IPS-18c (cell line): ENCODE measurements at regions not wholly inside any gene's neighbourhood (a gene's known extent, or its start where the extent isn't known, plus 50 kb on each side); places are given as distances from the start of the nearest gene placed in this dataset.
"Not testable (repeated sequence)": the region's sequence is repeated elsewhere in the genome, so short reads cannot be mapped to it uniquely, and the experiment has no call there.

Experiments
- H3K4me3 ChIP-seq: 2 replicates; pipeline ENCODE4 v1.7.0; 2013; ENCODE audit warnings: low read depth, mild to moderate bottlenecking, low read length, moderate library complexity; ENCODE audit not compliant: insufficient read depth
- H3K9me3 ChIP-seq: one replicate; pipeline ENCODE4 v1.6.1; 2013; ENCODE audit warnings: mild to moderate bottlenecking, low read length, moderate library complexity; ENCODE audit not compliant: control insufficient read depth, insufficient read depth

DNA sequence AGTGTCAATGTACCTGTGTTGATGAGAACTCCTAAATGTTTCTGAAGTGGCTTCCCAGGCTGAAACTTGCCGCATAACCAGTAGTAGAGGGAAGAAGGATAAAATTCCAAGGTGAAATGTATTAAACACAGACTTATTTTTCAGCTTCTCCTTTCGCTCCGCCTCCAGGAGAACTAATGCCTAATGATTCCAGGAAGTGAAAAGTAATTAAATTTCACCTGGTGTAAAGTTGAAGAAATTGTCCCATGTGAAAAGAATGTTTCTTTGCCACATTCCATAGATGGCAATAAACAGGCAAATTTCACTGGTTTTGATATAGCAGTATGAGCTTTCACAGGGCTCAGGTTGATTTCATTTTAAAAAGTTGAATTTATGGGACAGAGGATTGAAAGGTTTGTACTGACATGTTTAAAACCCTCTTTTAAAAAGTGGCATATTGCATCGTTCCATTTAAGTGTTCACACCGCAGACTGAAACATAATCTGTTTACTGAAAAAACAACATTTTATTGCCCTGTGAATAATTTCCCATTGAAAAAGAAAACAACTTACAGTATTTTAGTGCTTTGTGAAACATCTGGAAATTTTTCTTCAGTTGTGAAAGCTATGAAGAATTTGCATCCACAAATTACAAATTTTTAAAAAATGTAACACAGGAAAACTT lies 453.4 kb upstream of the NFE2L3 start:
- Histone ChIP-seq H3K9me3 (no peaks in the 10 kb centered on the region), H3K4me3 (no peak overlapping the region)

DNA sequence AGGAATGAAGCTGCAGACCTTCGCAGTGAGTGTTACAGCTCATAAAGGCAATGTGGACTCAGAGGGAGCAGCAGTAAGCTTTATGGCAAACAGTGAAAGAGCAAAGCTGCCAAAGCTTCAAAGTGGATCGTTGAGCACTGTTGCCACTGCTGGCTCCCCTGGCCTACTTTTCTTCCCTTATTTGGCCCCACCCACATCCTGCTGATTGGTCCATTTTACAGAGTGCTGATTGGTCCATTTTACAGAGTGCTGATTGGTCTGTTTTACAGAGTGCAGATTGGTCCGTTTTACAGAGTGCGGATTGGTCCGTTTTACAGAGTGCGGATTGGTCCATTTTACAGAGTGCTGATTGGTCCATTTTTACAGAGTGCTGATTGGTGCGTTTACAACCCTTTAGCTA lies 451.9 kb upstream of the NFE2L3 start:
- H3K9me3 ChIP-seq, H3K4me3 ChIP-seq: not testable (repeated sequence)

DNA sequence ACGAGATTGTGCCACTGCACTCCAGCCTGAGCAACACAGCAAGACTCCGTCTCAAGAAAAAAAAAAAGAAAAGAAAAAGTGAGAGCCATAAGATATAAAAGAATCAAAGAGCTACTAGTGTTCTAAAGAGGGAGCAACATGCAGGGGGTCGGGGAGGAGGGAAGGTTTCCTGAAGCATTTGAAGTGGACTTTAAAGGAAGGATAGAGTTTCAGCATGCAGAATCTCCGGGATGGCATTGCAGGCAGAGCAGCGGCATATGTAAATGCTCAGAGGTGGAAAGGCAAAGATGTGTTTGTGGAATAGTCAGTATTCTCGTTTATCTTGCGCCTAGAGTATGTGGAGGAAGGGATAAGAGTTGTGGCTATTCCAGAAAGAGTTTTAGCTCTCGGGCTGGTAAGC lies 447.6 kb upstream of the NFE2L3 start:
- Histone ChIP-seq H3K4me3 (no peak overlapping the region), H3K9me3 (no peaks in the 10 kb centered on the region)

DNA sequence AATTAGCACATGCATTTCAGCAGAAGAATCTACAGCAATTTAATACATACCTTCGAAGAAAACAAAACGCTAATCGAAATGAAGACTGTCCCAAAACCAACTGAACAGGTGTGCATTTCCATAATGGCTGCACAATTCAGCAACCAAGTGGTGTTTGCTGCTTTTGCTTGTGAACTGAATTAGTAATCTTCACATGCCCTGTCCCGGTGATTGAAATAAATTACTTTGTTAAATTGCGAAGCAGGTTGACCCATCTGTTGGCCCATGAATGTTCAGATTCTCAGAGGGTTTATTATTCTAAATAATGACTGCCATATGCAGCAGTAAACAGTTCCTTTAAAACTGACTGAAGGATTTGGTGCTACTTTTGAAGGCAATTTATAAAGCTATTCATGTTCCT lies 445.2 kb upstream of the NFE2L3 start:
- no peak overlapping the region for H3K4me3 ChIP-seq

DNA sequence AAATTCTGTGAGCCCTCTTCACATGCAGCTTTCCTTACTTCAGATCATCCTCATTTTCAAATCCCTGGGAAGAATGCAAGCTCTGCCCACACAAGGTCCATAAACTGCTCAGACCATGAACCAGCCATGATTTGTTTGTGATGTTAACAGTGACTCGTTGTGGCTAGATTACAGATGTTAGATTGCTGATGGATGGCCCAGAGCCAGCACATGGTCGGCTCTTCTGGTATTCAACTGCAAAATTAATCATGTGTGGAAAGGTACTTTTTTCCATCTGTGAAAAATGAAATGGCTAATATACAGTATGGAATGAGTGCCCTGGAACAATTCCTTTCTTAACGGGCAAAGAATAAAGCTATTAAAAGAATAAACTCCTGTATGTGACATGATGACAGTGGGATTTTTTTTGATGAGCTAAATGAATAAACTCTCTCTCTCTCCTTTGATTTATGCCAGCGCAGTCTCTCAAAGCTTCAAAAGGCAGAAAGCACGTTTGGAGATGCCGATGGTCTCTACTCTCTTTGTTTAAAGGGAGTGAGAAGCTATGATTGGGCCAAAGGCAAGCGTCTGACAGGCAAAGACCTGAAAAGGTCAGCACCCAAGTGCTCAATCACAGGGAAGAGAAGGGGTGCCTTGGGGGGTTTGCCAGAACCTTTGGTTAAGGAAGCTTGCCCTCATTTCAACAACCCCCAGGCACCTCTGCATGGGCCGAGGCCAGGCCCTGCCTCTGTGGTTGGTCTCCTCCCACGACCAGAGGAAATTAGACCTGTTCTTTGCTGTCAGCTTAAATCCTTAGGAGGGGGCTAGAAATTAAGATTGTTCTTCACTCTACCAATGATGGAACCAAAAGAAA lies 444.0 kb upstream of the NFE2L3 start:
- no peaks in the 10 kb centered on the region for H3K9me3 ChIP-seq
- H3K4me3 ChIP-seq: no peak overlapping the region

More for the DNA sequence above, 445.2 kb upstream of the NFE2L3 start:
- H3K9me3 ChIP-seq: no peaks in the 10 kb centered on the region

DNA sequence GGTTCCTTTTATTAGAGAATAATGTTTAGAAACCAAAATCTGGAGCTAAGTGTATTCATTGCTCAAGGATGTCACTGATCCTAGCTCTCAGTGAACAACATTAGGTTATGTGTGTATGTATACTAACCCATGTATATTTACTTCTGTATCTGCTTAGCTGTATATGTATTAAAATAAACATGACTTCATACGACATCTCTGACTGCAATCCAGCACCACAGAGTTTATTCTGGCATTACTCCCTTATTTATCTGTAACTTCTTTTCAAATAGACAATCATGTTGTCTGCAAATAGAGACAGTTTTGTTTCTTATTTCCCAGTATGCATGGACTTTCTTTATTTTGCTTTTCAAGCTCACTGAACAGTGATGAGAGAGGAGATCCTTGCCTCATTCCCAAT lies 441.0 kb upstream of the NFE2L3 start:
- Histone ChIP-seq H3K9me3 (no peaks in the 10 kb centered on the region), H3K4me3 (no peak overlapping the region)

DNA sequence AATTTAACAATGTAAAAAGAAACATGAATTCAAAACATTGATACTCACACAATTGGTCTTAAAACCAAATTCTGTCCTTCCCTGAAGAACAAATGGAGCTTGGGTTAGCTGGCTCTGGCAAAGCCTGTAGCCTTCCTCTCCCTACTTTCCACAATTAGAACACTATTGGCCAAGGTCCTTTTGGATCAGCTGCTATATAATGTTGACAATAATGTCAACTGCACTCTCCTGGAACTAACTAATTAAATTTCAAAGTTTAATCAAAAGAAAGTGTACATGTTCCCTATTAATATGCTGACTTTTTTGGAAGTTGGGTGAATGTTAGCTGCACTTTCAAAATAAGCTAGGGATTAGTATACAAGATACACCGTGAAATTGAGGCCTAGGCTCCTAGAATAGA lies 440.1 kb upstream of the NFE2L3 start:
- no peaks in the 10 kb centered on the region for H3K9me3 ChIP-seq
- H3K4me3 ChIP-seq: no peak overlapping the region

DNA sequence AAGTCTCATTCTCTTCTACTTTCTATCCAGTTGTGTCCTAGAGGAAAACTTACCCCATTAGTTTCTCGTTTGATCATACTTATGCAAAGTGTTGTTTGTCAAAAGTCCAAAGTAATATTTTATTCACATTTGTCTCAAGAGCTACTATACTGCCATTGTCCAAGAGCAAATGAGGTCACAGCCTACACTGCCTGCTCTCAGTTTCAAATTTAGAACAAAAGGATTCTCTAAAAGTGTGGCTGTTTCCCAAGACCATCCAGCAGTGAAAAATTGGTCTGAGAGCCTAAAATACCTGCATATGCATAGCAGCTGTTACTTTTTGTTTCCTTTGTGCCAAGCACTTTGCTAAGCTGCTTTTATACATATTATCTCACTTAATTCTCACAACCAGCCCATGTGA lies 439.5 kb upstream of the NFE2L3 start:
- no peak overlapping the region for H3K4me3 ChIP-seq
- H3K9me3 ChIP-seq: no peaks in the 10 kb centered on the region

DNA sequence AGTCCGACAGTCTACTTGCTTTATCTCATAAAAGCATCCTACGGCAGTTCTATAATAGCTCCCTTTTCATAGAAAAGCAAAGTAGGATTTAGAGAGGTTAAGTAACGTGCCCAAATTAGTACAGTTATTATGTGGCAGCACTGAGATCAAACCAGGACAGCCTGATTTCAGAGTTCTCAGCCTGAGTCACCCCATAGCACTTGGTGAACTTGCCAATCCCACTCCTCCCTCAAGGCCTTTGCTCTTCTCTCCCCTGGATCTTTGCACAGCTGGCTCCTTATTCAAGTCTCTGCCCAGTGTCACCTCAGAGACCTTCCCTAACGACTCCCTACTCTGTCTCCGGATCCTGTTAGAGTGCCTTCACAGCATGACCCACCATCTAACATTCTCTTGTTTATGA lies 438.0 kb upstream of the NFE2L3 start:
- no peaks in the 10 kb centered on the region for H3K9me3 ChIP-seq
- no peak overlapping the region for H3K4me3 ChIP-seq

DNA sequence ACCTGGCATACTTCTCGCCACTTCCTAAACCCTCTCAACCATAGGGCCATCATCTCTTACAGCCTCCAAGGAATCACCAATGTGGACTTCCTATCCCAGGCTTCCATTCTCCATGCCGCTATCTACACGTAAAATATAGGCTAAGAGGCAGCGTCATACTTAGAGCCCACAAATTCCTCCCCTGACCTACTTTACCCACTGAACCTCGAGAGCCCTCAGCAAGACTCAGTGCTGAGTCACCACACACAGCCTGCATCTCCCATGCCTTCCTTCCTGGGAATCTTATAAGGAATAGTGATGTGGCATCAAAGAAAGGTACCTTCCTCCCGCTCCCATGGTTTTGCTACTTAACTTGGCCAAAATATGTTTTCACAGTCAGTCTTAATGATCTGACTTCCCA lies 435.6 kb upstream of the NFE2L3 start:
- Histone ChIP-seq H3K9me3 (no peaks in the 10 kb centered on the region), H3K4me3 (no peak overlapping the region)

DNA sequence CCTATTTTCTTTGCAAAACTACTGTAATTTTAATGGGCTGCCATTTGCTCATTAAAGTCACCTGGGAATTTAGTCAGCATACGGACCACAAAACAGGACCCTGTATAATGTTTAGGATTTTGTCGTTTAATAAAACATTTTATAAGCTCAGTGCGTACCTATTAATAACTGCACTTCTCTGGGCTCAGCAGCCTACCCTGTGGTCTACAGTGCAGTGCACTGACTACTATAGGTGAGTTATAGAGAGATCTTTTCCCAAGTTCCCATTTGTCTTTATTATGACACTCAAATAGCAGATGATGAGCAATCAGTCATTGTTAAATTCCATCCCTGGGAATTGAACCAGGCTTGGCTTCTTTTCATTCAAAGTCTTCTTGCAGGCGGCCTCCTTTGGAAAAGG lies 433.4 kb upstream of the NFE2L3 start:
- H3K9me3 ChIP-seq: no peaks in the 10 kb centered on the region
- no peak overlapping the region for H3K4me3 ChIP-seq

DNA sequence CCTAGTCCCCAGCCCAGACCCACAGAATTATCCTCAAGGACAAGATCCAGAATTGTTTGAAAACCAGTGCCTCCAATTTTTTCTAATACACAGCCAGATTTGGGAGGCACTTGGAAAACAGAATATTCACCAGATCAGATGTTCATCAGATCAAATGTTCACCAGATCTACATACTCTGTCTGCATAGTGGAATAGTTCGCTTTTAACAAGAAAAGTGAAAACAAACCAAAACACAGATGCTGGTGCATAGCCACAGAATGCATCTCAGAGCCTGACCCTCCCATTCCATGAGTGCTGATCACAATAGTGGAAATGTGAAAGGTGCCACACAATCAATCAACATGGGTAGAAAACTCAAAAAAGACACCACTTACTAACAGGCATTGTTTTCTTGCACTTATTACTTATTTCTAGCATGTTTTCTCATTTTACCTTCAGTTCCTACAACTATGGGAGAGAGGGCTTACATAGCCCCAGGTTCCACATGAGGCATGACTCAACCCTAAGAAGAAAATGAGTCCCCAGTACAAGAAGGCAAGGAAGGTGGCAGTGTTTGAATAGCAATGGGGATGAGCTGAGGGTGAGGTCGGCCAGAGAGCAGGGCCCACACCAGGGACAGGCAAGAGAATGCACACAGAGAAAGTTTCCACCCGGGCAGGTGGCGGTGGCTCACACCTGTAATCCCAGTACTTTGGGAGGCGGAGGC lies 432.7 kb upstream of the NFE2L3 start:
- no peak overlapping the region for H3K4me3 ChIP-seq
- no peaks in the 10 kb centered on the region for H3K9me3 ChIP-seq

DNA sequence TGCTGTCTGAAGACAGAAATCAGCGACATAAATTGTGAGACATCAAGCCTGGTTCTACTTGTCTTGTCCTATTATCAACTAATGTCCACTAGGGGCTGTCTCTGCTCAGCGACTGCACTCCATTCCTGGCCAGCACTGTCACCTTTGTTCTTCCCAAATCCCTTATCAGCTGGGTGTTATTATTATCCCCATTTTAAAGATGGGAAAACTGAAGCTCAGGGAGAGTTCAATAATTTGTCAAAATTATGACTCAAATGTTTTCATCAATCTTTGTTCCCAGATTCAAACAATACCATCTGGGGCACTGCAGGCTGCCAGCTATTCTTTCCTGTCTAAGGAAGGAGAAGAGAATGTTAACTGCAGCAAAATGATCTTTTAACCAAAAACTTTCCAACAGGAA lies 431.6 kb upstream of the NFE2L3 start:
- Histone ChIP-seq H3K4me3 (no peak overlapping the region), H3K9me3 (no peaks in the 10 kb centered on the region)

DNA sequence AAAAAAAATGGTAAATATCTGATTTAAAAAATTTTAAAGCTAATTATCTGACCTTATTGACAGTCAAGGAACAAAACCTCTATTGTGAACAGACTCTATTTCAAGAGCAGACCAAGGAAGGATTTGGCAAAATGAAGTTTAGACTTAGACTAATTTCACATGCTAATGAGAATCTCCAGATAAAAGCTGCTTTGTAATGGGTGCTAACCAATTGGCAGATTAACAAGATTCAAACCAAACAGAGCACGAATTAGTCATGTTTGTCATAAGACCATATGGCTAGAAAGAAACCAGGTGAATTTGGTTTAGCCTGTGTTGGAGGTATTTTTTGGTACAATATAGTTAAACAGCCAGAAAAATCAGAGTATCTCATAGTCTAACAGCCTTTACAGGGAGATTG lies 429.1 kb upstream of the NFE2L3 start:
- Histone ChIP-seq H3K9me3 (no peaks in the 10 kb centered on the region), H3K4me3 (no peak overlapping the region)

DNA sequence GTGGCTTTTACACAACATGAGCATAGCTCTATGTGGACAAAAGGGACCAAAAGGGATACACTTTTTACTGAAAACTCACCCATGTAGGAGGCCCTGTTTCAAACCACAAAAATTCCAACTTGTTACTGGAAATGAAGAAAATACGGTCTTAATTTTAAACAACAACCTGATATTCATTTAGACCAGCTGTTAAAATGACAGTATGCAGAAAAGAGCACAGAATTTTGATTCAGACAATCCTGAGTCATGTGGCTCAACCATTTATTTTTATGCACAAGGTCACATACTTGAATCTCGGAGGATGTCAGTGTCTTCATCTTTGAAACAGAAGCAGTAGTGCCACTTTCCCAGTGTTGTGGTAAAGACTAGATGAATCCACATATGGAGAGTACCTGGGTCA lies 426.5 kb upstream of the NFE2L3 start:
- Histone ChIP-seq H3K9me3 (no peaks in the 10 kb centered on the region), H3K4me3 (no peak overlapping the region)

DNA sequence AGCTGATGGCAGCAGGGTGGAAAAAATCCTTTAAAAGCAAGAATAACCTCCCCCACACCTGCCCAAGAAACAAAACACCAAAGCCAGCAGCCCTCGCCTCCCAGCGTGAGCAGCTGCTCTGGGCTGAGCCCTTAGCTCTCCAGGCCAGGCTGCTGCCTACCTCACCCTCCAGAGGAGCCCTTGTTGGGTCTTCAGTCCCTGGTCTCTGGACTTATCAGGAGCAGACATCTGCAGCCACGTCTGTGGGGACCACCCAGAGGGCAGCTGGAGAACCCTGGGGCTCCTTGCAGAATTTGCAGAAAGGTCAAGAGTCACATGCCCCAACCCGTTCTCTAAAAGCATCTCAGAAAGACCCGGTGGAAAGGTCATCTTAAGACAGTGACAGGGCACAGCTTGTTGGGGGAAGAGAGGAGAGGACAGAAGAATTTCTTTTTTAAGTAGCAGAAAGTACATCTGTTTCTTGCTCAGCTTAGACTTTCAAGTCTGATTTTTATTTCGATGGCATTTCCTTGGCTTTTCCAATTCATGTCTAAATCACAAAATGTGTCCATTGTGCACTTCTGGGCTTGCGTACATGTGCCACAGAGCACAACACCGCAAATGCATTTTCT lies 425.7 kb upstream of the NFE2L3 start:
- Histone ChIP-seq H3K9me3 (no peaks in the 10 kb centered on the region), H3K4me3 (no peak overlapping the region; the same call in 1 of the 2 replicates)

DNA sequence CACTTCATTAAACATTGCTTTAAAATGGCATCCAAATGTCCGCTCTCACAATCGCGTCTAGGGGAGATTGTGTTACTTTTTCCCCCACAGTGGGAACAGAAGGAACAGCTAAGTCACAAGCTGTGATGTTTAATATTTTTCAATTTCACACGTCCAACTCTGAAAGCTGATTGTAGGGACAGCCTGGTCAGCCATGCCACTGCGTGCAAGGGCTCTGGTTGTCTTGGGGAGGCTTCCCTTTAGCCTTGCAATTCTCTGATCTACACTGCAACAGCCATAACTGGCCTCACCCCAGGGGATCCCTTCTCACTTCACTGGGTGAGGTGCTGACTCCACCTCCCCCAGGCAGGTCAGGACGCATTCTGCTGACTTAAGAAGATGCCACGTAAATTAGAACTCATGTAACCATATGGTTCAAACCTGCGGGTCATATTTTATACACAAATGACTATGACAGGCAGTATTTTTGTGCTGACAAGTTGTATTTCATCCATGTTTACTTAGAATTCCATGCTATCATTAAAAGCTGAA lies 425.2 kb upstream of the NFE2L3 start:
- Histone ChIP-seq H3K9me3 (no peaks in the 10 kb centered on the region), H3K4me3 (no peak overlapping the region; the same call in 1 of the 2 replicates)
